Omental fat pad (tissue), 3 donors: ENCODE measurements at regions not wholly inside any gene's neighbourhood (a gene's known extent, or its start where the extent isn't known, plus 50 kb on each side); places are given as distances from the start of the nearest gene placed in this dataset.

Experiments used
- ATAC-seq: fragments of 150-250 bp; one replicate; pipeline ENCODE4 v1.9.1; 2016; ENCODE audit warnings: mild to moderate bottlenecking, moderate library complexity; ENCODE audit not compliant: low FRiP score
- DNase-seq: peaks from one replicate; pipeline ENCODE4 v3.0.0-alpha.2; 2019; ENCODE audit warnings: low spot score
- CTCF ChIP-seq, 3 donors: fragments of 450-650 bp; IDR thresholded peaks; one replicate each; pipeline ENCODE4 v1.5.1; 2016 to 2017; ENCODE audit warnings: antibody characterized with exemption in 3 of 3, mild to moderate bottlenecking in 3 of 3, moderate library complexity in 2 of 3

GRCh38 chr10:2949948-2950354, 117.4 kb upstream of the PFKP start:
- TF ChIP-seq CTCF (IDR thresholded peaks at IDR 0.05): no peak
- DNase-seq: no peak
- no peak for ATAC-seq

GRCh38 chr10:2949221-2949947, 118.0 kb upstream of the PFKP start:
- DNase-seq (no peak), ATAC-seq (no peak)
- no peak for TF ChIP-seq CTCF (IDR thresholded peaks at IDR 0.05)

GRCh38 chr10:2948127-2948854, 119.1 kb upstream of the PFKP start:
- DNase-seq (no peak), ATAC-seq (no peak)
- TF ChIP-seq CTCF (IDR thresholded peaks at IDR 0.05): no peak

GRCh38 chr10:2944788-2945187, 122.6 kb upstream of the PFKP start:
- no peak for ATAC-seq
- no peak for DNase-seq
- no peak for TF ChIP-seq CTCF (IDR thresholded peaks at IDR 0.05)

GRCh38 chr10:2943932-2944614, 123.3 kb upstream of the PFKP start:
- ATAC-seq: no peak
- no peak for DNase-seq
- no peak for TF ChIP-seq CTCF (IDR thresholded peaks at IDR 0.05)

- TF ChIP-seq CTCF (IDR thresholded peaks at IDR 0.05): no peak
- ATAC-seq (no peak), DNase-seq (no peak)
Observed at GRCh38 chr10:2942938-2943337, 124.4 kb upstream of the PFKP start.
